Activated T-helper 1 cell treated with Interleukin-2 at 50 U/mL for 16 hours (primary cell): ENCODE measurements at regions not wholly inside any gene's neighbourhood (a gene's known extent, or its start where the extent isn't known, plus 50 kb on each side); places are given as distances from the start of the nearest gene placed in this dataset.

Experiments used
- DNase-seq: peaks from one replicate; pipeline ENCODE4 v3.0.0-alpha.2; 2020; ENCODE audit warnings: low read depth

GRCh38 chr14:71574976-71575375 is 357.3 kb upstream of the RGS6 start:
- no peak for DNase-seq

GRCh38 chr14:71576472-71576871 is 355.8 kb upstream of the RGS6 start:
- DNase-seq, result no peak

GRCh38 chr14:71579331-71579730 is 352.9 kb upstream of the RGS6 start:
- no peak for DNase-seq

DNA sequence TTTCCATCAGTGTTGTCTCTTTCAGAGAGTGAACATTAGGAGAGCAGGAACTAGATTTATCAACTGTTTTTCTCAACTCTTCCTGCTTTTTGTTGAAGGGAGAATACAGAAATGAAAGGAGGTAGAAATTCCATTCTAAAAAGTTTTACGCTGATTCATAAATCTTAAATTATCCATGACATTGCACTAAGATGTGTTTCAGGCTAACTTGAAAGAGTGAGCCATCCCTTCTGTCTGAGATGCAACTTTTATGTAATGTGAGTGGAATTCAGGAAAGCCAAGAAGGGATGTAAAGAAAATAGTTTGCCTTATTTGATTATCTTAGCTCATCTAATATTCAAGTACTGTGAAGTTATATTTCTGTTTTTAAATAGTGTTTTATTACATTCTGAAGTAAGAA is 349.5 kb upstream of the RGS6 start:
- no peak for DNase-seq

GRCh38 chr14:71583194-71583593 is 349.0 kb upstream of the RGS6 start:
- DNase-seq, result no peak

DNA sequence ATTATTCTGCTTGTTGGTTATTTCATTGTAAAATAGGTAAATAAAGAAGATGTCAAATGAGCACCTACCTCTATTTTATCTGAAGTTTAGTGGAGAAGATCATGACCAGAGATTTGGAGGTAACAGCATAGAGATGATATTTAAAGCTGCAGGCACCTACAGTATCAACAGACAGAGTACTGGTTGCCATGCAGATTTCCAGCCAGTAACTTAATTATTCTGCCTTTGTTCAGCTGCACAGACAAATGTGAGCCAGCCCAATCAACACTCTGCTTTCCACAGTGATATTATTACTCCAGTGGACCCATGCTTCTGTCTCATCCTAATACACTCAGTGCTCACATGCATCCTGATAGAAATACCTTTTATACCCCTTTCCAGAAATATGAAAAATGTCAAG is 348.5 kb upstream of the RGS6 start:
- DNase-seq, result no peak

DNA sequence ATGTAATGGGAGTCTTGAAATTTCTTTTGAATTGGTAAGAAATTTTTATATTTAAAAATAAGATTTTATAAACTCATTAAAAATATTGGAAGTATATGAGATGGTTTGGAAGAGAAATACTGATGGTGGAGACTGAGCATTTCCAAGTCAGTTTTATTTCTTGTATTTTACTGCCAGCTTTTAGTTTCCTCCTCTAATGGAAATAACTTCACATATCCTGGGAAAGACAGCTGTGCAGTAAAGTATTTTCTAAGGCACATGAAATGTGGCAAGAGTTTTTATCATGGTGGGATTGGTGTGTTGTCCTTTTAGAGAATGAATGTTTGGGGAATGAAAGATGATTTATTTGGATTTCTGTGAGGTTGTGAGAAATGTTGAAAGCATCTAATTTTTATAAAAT is 346.9 kb upstream of the RGS6 start:
- no peak for DNase-seq

DNA sequence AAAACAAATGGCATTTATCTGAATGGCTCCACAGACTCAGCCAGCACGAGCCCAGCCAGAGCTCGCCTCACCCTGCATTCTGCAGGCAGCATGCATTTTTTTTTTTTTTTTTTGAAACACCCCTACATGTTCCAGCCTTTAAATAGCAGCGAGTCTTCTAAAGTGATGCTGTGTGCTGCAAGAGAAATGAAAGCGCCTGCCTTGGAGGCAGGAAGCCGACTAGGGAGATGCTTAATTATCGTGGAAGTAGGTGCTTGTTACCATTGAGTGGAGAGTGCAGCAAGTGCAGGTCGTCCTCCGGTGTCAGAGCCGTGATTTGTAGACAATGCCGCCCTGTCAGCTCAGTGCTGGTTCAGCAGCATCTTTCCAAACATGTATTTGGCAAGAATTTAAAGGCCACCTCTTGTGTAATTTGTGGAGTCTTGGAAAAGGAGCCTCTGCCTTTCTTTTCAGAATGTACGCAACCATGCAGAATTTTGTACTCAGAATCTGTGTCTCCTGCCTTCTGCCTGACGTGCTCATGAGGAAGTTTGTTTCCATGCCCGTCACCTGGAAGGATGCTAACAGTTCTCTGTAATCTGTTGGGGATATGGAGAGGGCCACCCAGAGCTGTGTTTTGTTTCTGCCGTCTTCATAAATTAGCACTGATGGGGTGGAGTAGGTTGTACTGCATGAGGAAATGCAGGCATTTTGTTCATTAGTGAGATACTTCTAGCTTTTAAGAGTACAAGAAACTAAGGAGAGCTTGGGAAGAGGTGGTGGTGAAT is 345.9 kb upstream of the RGS6 start:
- DNase-seq, result no peak

GRCh38 chr14:71588028-71588427 is 344.2 kb upstream of the RGS6 start:
- DNase-seq, result no peak

DNA sequence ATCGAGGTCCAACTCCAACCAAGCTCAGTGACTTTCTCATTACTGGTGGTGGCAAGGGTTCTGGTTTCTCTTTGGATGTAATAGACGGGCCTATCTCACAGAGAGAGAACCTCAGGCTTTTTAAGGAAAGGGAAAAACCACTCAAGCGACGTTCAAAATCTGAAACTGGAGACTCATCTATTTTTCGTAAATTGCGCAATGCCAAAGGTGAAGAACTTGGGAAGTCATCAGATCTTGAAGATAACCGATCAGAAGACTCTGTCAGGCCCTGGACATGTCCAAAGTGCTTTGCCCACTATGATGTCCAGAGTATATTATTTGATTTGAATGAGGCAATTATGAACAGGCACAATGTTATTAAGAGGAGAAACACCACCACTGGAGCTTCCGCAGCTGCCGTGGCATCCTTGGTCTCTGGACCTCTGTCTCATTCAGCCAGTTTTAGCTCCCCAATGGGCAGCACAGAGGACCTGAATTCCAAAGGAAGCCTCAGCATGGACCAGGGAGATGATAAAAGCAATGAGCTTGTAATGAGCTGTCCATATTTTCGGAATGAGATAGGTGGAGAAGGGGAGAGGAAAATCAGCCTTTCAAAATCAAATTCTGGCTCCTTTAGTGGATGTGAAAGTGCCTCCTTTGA is 343.5 kb upstream of the RGS6 start:
- DNase-seq, result no peak

DNA sequence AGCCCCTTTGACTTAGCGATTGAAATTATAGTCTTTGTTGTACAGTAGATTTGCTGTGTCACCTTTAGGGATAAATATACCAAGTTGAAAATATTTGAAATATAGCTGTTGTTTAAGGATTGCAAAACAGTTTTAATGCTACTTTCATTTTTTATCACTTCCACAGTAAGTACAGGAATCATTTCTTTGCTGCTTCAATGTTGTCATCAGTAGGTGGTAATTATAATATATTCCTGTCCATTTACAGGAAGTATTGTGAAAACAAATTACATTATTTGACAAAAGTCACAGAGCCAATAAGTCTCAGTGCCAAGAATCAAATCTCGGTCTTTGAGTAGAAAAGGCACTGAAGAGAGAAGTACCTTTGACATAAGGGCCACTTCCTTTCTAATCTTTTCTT is 342.6 kb upstream of the RGS6 start:
- no peak for DNase-seq

DNA sequence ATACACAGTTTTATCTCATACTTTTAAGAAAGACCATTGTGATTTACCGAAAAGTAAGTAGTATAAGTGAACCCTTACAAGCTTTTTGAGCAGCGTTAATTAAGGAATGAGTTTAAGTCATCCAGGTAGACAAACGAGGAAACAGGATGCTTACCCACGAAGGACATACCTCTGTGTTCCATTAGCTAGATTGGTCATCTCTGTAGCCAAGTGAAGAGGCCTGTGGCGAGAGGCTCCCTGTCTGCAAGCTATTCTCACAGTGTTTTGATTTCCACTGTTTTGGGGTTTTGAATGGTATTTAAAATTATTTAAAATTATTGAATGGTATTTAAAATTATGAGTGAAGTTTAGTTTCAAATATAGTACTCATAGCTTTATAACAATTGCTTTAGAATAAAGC is 342.1 kb upstream of the RGS6 start:
- no peak for DNase-seq

- DNase-seq, result no peak
These were observed 341.0 kb upstream of the RGS6 start for GRCh38 chr14:71591231-71591630.

DNA sequence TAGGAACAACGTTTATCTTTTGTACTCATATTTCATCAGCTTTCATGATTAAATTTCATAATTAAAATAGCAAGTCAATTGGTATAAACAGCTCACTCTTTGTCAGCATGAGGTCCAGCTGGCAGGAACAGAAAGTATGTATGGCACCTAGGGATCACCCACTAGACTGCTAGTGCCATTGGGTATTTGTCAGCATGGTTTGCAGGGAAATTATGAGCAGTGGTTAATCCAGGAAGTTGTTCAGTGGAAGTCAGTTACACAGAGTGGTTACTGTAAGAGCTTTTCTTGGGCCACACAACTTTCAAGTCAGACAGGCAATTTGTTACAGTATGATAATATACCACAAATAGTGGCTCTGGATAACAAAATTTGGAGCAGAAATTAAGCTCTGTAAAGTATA is 340.3 kb upstream of the RGS6 start:
- DNase-seq, result no peak

GRCh38 chr14:71592361-71592760 is 339.9 kb upstream of the RGS6 start:
- DNase-seq, result no peak

- no peak for DNase-seq
These were observed 338.3 kb upstream of the RGS6 start for GRCh38 chr14:71593966-71594365.

DNA sequence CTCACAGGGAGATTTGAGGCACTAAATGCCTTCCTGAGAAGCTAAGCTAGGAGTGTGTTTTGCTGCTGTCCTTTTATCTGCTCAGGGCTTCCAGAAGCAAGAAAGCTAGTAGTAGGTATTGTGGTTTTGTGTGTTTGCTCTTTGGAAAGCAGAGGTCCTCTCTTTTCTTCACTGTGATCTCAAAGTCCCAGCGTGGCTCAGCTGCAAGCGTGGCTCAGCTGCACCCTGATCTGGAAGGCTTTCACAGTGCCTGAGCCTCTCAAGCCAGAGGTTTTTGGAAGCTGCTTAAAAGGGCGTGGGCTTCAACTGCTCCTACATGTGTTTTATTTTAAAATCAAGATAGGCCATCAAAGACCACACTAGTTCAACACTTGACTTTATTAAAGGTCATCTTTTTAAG is 337.4 kb upstream of the RGS6 start:
- DNase-seq, result no peak

DNA sequence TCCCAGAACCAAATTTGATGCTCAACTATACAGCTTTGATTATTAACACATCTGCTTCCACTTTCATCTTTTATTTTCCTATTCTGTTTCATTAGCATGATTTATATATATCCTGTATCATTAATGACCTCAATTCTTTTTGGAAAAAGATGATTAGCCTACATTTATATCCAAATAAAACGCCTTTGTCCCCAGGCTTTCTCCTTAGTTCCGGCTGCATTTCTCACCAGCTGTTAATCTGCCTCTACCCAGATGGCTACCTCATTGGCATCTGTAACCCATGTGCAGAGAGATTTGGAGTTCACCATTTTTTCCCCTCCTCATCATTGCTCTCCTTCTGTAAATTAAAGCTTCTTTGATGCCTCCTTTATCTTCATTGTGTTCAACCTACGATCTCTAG is 336.8 kb upstream of the RGS6 start:
- DNase-seq, result no peak

GRCh38 chr14:71597287-71597920 is 334.8 kb upstream of the RGS6 start:
- no peak for DNase-seq

DNA sequence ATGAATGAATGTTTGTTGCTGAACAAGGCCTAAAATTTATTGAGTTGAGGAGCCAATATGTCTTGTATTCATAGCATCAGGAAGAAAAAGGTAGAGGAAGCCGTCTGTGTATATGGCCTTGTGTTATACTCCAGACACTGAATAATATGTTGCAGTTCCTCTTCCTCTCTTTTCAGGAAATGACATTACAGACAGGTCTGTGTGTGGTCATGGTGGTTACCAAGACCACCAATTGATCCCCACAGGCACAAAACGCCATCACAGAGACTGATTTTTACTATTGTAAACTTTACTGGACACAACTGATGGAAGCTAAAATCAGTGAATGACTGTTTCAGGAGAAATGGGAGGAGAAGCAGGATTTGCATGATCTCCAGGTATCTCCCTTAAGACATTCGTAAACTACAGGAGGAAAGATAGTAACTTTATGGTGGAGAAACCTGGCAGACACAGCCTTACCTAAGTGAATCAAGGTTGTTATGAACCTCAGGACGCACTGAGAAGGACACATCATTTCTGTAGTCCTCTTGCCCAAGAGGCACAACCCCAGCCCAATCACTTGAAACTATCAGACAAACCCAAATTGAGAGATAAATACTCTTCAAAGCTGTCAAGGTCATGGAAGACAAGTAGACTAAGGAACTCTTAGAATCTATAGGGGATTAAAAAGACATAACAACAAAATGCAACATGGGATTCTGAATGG is 334.1 kb upstream of the RGS6 start:
- no peak for DNase-seq

- DNase-seq, result no peak
These were observed 331.9 kb upstream of the RGS6 start for GRCh38 chr14:71600309-71600708.

- DNase-seq, result no peak
These were observed 329.7 kb upstream of the RGS6 start for GRCh38 chr14:71602524-71602923.

- no peak for DNase-seq
These were observed 328.0 kb upstream of the RGS6 start for GRCh38 chr14:71604231-71604630.
